ENCODE measurements at regions not wholly inside any gene's neighbourhood (a gene's known extent, or its start where the extent isn't known, plus 50 kb on each side); places are given as distances from the start of the nearest gene placed in this dataset.

DNA sequence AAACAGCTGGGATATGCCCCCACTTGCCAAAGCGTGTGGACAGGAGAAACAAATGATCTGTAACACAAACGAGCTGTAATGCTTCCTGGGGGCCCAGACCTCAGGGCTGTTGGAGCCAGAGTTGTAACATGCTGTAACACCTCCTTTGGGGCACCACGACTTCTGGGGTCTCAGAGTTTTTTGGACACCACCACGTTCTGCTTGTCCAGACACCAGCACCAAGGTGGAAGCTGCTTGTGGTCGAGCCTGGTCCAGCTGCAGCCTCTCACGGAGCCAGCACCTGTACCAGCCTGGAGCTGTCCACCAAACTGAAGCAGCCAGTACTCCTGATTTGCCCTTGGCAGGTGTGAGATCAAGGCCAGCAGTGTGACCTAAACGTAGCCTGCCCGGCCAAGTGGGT, 879.4 kb downstream of the SLC6A15 start:
- TF ChIP-seq, protein P1, sequence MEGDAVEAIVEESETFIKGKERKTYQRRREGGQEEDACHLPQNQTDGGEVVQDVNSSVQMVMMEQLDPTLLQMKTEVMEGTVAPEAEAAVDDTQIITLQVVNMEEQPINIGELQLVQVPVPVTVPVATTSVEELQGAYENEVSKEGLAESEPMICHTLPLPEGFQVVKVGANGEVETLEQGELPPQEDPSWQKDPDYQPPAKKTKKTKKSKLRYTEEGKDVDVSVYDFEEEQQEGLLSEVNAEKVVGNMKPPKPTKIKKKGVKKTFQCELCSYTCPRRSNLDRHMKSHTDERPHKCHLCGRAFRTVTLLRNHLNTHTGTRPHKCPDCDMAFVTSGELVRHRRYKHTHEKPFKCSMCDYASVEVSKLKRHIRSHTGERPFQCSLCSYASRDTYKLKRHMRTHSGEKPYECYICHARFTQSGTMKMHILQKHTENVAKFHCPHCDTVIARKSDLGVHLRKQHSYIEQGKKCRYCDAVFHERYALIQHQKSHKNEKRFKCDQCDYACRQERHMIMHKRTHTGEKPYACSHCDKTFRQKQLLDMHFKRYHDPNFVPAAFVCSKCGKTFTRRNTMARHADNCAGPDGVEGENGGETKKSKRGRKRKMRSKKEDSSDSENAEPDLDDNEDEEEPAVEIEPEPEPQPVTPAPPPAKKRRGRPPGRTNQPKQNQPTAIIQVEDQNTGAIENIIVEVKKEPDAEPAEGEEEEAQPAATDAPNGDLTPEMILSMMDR (IDR thresholded peaks at IDR 0.05; ENCODE audit: borderline replicate concordance, extremely low read depth, low read length, poor library complexity, severe bottlenecking), result no peak
- TF ChIP-seq EZH2 (IDR thresholded peaks at IDR 0.05; ENCODE audit: borderline replicate concordance, low read depth, low read length, severe bottlenecking), result no peak

Measured in DND-41 (cell line).